ENCODE measurements at regions not wholly inside any gene's neighbourhood (a gene's known extent, or its start where the extent isn't known, plus 50 kb on each side); places are given as distances from the start of the nearest gene placed in this dataset.

DNA sequence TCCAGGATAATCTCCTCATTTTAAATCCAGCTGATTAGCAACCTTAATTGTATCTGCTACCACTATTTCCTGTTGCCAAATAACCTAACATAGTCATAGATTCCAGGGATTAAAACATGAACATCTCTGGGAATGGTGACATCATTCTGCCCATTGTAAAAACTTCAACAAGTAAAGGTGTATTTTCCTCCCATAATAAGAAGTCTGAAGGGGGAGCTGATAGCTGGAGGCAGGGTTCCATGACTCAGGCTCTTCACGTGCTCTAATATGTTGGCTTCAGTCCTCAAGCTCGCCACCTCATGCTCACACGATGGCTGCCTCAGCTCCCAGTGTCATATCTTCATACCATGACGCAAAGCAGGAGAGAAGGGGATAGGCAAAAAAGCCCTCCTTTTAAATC is 172.0 kb upstream of the VASH1 start:
- TF ChIP-seq RAD21 (IDR thresholded peaks at IDR 0.05; ENCODE audit: low read length) (no peak), CTCF (IDR thresholded peaks at IDR 0.05) (no peak), SMC3 (IDR thresholded peaks at IDR 0.05; ENCODE audit: low read depth, low read length) (no peak), MXI1 (IDR thresholded peaks at IDR 0.05; ENCODE audit: low read depth, low read length) (no peak), JUND (IDR thresholded peaks at IDR 0.05) (no peak), TCF12 (IDR thresholded peaks at IDR 0.05) (no peak), EZH2phosphoT487 (IDR thresholded peaks at IDR 0.05; ENCODE audit: borderline replicate concordance, low read depth) (no peak), YY1 (IDR thresholded peaks at IDR 0.05; ENCODE audit: low read depth) (no peak), ELF1 (IDR thresholded peaks at IDR 0.05) (no peak), EP300 (IDR thresholded peaks at IDR 0.05; ENCODE audit: borderline replicate concordance in 1 of 2, low read depth in 1 of 2, low read length in 1 of 2) (no peak), TEAD4 (IDR thresholded peaks at IDR 0.05; ENCODE audit: borderline replicate concordance, insufficient read depth) (no peak)
